EH (cell line): ENCODE measurements at regions not wholly inside any gene's neighbourhood (a gene's known extent, or its start where the extent isn't known, plus 50 kb on each side); places are given as distances from the start of the nearest gene placed in this dataset.

ENCODE experiments used
- DNase-seq: peaks from one replicate; pipeline ENCODE4 v3.0.0-alpha.2; 2015; ENCODE audit warnings: low read depth

DNA sequence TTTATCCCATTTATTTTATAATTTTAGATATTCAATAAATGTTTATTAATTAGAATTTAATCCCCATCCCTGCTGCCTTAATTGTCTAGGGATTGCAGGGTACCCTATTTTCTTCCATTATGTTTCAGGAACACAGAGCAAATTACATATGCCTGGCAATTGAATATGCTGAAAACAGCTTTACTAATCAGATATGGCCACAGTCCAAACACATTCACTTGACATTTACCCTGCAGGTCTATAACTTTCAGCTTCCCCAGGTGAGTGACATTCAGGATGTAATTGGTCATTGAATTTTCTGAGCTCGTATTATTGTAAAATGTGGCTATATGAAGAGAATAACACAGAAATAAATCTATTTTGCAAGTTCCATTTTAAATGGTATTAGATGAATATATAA lies 218.7 kb upstream of the NDST4 start:
- DNase-seq: no peak

DNA sequence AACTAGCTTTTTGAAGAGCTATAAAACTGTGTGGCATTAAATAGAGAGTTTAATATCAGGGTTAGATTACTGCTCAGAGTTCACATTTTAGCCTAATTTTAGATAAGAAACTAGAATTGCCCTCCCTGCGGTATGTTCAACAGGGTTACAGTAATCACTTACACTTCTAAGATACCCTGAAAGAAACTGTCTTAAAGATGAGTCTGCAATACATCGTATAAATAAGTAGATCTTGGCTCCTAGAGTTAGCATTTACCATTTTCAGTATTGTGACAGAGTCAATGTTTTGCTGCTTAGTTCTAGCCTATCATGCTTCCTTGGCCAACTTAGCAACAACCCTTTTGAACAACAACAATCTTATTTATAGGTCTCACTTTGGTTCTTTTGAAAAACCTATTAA lies 217.8 kb upstream of the NDST4 start:
- no peak for DNase-seq

DNA sequence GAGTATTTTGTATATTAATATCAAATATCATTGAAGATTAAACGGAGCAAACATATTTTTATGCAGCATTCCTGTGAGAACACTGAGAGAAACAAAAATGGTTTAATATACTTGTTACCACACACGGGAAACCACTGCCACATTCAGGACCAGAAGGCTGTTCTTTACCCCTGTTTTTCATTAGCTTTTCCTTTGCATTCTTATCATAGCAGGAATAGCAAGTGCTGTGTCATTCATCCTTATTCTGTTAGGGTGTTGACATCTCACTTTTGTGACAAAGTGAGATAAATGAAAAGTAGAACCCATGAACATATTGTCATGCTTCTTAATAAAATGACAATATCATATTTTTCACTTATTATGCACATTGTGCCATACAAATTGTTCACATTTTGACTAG lies 212.4 kb upstream of the NDST4 start:
- DNase-seq: no peak

DNA sequence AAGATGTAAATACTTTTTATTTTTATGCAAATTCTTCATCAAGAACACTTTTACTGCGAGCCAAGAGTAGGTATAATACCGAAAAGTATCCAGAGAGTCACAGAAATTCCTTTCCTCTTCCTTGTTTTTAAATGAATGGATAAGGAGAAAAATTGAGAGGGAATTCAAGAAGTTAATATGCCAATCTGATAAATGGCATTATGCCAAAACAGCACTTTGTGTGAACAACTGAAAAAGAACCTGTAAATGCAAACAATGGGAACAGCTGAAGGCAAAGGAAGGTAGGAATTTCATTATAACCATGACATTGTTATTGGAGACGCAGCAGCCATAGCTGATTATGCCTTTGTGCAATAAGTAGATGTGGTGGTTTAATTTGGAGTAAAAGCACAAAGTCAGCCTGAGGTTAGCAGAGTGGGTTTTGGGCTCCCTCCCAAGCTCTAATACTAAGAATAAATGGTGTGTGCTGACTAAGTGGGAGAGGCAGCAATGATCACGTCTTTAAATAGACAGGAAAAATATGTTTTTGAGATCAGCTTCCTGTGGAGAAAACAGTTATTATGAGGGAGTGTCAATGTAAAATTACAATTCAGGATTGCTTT lies 209.8 kb upstream of the NDST4 start:
- DNase-seq: no peak

GRCh38 chr4:115315182-115315581 lies 201.8 kb upstream of the NDST4 start:
- DNase-seq: no peak

DNA sequence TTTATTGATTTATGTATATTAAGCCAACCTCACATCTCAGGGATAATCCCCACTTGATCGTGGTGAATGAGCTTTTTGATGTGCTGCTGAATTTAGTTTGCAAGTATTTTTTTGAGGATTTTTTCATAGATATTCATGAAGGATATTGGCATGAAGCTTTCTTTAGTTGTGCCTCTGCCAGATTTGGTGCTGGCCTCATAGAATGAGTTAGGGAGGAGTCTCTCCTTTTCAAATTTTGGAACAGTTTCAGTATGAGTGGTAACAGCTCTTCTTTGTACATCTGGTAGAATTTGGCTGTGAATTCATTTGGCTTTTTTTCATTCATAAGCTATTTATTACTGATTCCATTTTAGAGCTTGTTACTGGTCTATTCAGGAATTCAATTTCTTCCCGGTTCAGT lies 197.2 kb upstream of the NDST4 start:
- DNase-seq: no peak

DNA sequence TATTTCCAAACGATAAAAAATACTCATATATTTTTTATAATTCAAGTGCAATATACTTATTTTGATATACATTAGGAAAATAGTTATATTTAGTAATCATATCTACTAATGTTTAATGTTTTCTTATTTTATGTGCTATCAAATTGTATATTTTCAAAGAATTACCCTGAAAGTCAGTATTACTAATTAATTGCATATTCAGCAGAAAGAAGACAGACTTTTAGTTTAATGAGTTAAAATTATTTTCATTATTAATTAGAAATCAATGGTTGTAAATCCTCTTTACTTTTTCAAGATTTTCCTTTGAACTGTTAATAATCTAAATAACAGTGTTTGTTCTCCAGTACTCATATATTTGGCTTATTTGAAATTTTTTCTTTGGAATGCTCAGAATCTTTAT lies 181.3 kb upstream of the NDST4 start:
- no peak for DNase-seq

DNA sequence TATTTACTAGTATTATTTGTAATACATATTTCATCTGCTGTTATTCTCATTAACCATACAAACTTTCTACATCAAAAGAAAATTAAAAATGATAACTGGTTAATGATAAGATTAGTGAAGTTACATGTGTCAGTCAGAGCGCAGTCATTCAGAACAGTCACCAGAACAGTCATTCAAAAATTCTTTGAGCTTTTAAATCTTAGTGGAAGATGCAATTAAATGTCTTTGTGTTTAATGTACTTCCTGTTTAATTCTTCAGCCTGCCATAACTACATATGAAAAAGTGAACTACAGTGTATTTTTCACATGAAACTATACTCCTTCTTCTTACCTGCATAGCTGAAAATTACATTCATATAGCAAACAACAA lies 179.7 kb upstream of the NDST4 start:
- DNase-seq: no peak

DNA sequence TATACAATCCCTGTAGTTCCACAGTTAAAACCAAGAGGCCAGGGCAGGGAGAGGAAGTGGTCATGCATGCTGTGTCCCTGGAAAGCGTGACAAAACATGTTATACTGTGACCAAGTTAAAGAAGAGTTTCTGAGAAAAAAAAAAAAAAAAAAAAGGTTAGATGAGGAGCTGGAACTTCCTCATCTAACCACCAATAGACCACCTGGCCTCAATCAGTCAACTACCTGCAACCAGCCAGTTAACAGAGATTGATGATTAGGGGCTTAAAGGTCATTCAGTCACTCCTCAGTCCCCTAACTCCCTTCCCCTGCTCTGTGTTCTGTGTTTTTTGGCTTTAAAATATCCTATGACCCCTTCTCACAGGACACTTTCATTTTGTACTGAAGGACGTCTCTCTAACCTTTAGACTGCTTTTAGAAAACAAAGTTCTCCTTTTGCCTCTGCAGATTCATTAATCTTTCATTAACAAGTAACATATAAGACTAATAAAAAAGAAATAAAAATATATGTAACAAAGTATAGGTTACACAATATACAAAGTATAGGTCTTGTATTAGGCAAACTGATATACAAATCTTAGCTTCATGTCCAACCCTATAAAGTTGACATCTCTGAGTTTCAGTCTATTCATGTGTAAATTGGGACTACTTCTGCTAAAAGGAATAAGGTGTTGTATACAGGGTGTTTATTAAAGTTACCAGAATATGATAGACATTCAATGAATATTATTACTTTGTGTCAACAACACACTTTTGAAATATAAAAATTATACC lies 179.1 kb upstream of the NDST4 start:
- DNase-seq: no peak

GRCh38 chr4:115287426-115287825 lies 174.0 kb upstream of the NDST4 start:
- DNase-seq: no peak

- no peak for DNase-seq
Observed at GRCh38 chr4:115279330-115279729, 165.9 kb upstream of the NDST4 start.

- DNase-seq: no peak
Observed at GRCh38 chr4:115278830-115279229, 165.4 kb upstream of the NDST4 start.

DNA sequence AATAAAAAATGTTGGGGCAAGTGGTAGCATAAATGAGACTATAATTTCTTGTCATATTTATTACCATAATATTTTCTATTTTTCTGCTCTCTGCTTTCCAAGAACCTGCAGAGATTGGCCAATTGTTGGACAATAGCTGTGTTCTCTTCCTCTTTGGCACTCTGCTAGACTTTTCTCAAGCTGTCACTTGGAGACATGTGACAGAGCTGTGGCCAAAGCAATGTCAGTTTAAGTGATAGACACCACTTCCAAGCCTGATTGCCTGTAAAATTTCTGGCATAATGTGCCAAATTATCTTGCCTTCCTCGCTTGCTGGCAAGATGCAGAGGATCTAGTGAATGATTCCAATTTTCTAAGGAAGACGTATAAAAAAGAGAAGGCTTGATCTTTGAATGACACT lies 162.2 kb upstream of the NDST4 start:
- DNase-seq: no peak

DNA sequence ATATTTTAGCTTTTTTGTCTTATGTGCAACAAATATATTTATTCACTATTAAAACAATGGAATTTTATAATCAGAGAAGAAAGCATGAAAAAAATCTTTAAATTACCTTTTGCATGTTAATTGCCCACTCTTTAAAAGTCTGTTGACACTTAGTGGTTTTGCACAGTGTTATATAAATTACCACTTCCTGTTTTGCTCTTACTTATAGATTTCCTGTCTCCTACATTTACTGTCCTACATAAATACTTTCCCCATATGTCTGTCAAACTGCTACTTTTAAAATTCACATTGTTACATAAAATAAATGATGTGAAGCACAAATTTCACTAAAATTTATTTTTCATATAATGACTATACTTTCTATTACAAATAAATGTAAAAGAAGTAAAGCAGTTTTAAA lies 161.1 kb upstream of the NDST4 start:
- no peak for DNase-seq

DNA sequence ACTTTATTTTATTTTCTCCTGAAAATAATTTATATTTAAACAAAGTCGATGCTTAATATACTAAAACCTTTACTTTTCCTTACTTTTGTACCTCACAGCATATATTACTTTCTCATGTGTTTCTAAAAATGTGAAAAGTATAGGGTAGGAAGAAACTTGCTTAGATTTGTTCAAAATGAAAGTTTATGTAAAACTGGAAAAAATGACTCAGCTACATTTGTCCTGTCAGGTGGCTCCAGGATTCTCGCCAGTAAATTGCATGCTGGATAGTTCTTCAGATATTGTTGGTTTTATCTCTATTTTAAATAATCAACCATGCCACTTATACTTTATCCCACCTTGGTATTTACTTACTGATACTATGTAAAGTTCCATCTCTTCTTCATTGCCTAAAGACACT lies 159.2 kb upstream of the NDST4 start:
- DNase-seq: no peak

DNA sequence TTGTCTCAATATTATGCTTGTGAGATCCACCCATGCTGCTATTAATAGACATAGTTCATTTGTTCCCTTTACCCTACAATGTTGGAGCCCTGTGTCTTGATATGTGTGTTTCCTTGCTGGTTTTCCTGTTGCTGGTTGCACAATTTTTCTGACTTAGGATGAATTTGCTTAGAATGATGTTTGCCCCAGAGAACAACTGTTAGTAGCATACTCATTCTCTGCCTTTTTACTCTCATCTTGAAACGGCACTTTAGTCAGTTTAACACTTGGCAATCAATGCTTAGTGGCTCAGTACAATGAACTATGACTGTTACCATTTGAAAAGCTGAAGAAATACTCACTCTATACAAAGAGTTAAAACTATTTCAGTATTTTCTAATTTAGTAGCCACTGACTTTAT lies 158.8 kb upstream of the NDST4 start:
- no peak for DNase-seq

DNA sequence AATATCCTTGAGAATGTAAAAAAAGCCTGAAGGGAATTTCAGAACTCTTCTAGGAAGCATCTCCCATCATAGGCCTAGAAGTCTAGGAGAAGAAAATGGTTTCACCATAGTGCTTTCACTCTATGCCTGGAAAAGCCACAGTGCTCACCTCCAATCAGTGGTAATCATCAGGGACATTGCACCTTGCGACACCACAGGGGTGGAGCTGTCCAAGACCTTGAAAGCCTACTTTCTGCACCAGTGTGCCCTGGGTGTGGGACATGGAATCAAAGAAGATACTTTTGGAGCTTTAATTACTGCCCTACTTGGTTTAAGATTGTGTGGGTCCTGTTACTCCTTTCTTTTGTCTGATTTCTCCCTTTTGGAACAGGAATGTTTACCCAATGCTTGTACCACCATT lies 146.8 kb upstream of the NDST4 start:
- no peak for DNase-seq

GRCh38 chr4:115259642-115260041 lies 146.2 kb upstream of the NDST4 start:
- DNase-seq: no peak

GRCh38 chr4:115249808-115250207 lies 136.4 kb upstream of the NDST4 start:
- DNase-seq: no peak

- DNase-seq: no peak
Observed at GRCh38 chr4:115234405-115235093, 121.1 kb upstream of the NDST4 start.

DNA sequence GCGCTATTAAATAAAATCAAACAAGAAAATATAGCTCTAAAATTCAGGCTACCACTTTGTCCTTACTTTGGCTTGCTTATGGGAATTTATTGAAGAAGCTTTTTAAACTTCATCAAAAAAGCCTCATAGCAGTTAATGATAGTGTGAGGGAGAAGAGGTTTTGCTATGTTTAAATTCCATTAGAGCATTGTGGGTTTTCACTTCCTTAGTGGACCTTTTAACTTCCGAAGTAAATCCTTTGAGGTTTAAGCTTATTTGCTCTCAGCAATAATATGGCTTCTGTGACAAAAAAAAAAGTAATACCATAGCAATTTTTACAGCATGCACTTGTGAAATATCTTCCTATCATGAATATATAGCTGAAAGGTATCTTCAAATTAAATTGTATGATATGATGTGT lies 120.2 kb upstream of the NDST4 start:
- DNase-seq: no peak

GRCh38 chr4:115229873-115230272 lies 116.5 kb upstream of the NDST4 start:
- DNase-seq: no peak

DNA sequence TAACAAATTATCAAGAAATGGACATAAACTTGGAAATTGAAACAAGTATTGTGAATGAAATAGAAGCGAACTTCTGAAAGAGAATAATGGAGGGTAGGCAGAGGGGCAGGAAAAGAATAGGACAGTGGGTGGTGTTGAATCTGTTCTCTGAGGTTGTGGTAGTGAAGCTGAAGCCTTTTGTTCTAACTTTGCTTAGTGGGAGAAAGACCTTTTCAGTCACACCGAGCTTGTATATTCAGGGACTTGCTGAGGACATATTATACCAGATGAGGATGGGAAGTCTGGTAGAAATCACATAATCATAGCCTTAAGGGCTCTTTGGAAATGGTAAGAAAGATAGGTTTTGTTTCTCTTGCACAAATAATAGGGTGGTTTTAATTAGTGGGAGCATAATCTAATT lies 115.4 kb upstream of the NDST4 start:
- no peak for DNase-seq

DNA sequence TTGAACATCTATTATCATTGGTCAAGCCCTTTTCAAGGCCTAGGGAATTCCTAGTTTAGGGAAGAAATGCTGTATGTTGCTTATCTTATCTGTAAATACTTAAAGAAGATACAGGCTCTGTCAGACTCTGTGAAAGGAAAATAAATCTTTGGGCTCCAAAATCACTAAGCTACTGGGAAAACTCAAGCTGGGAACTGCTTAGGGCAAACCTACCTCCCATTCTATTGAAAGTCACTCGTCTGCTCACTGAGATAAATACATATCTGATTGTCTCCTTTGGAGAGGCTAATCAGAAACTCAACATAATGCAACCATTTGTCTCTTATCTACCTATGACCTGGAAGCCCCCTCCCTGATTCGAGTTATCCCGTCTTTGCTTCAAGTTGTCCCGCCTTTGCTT lies 108.6 kb upstream of the NDST4 start:
- DNase-seq: no peak
